ENCODE measurements at regions not wholly inside any gene's neighbourhood (a gene's known extent, or its start where the extent isn't known, plus 50 kb on each side); places are given as distances from the start of the nearest gene placed in this dataset.

- no peak overlapping the region for H3K4me3 ChIP-seq (ENCODE audit: extremely low read depth in 1 of 4, insufficient read depth in 2 of 4, low read depth in 3 of 4, low read length in 4 of 4)
- no peak overlapping the region for H2AK5ac ChIP-seq (ENCODE audit: low read depth, low read length)
- H3K27me3 ChIP-seq (replicated peaks in 1 of 4; ENCODE audit: control insufficient read depth in 3 of 4, extremely low read depth in 1 of 4, insufficient read depth in 3 of 4, low read length in 3 of 4), result no peaks in the 10 kb centered on the region; a peak in 1 of 7 replicates
- H3K23ac ChIP-seq (ENCODE audit: insufficient read length), result no peak overlapping the region
- H3K79me1 ChIP-seq (ENCODE audit: low read depth, low read length), result no peaks in the 10 kb centered on the region
- CTCF ChIA-PET (ENCODE audit: partially characterized antibody), result interaction anchor here (0.7 to 4.3 kb wide), 10 partner anchors 13 to 358 kb away, joined by 3 to 34 read pairs (median 4); partner anchors contain the start of gene MMP14
- no peak overlapping the region for H2BK20ac ChIP-seq (ENCODE audit: low read length)
- POLR2A ChIA-PET (ENCODE audit: partially characterized antibody), result no interaction called here
- TF ChIP-seq EP300 (IDR thresholded peaks at IDR 0.05; ENCODE audit: borderline replicate concordance in 1 of 2, low read depth in 2 of 2, low read length in 2 of 2), result no peak
- no peak for TF ChIP-seq SIN3A (conservative IDR thresholded peaks at IDR 0.05 in 1 of 2, IDR thresholded peaks at IDR 0.05 in 1 of 2; ENCODE audit: low read depth in 1 of 2, low read length in 2 of 2)
- TF ChIP-seq POLR2A (IDR thresholded peaks at IDR 0.05; ENCODE audit: control extremely low read depth in 1 of 2, low read depth in 2 of 2, low read length in 2 of 2), result no peak
- TF ChIP-seq ATF2 (IDR thresholded peaks at IDR 0.05; ENCODE audit: low read length), result no peak
- TF ChIP-seq SRF (IDR thresholded peaks at IDR 0.05; ENCODE audit: low read depth, low read length), result no peak
- TF ChIP-seq SP1 (IDR thresholded peaks at IDR 0.05; ENCODE audit: low read depth, low read length), result no peak
- no peak for TF ChIP-seq EGR1 (IDR thresholded peaks at IDR 0.05; ENCODE audit: borderline replicate concordance, low read depth, low read length)
- no peak for TF ChIP-seq MAFK (IDR thresholded peaks at IDR 0.05; ENCODE audit: low read depth, low read length)
- no peak for TF ChIP-seq CTBP2 (IDR thresholded peaks at IDR 0.05; ENCODE audit: borderline replicate concordance, insufficient read depth, insufficient read length, low read length)
- H2BK5ac ChIP-seq (ENCODE audit: low read depth, low read length), result no peak overlapping the region
- H2AFZ ChIP-seq (ENCODE audit: low read length), result no peak overlapping the region
- H2BK12ac ChIP-seq (ENCODE audit: low read depth, low read length), result no peak overlapping the region
- H4K20me1 ChIP-seq (replicated peaks in 1 of 2; ENCODE audit: control insufficient read depth in 1 of 2, insufficient read depth in 2 of 2, low read length in 2 of 2), result no peaks in the 10 kb centered on the region
- no peak overlapping the region for H3K18ac ChIP-seq (ENCODE audit: extremely low read depth, low read length)
- no peak overlapping the region for H3K27ac ChIP-seq (ENCODE audit: low read depth, low read length)
- no peaks in the 10 kb centered on the region for H3K79me2 ChIP-seq (ENCODE audit: control insufficient read depth in 1 of 2, insufficient read depth in 2 of 2, low read length in 2 of 2)
- H4K8ac ChIP-seq (ENCODE audit: extremely low read depth, insufficient read depth, low read length), result no peak overlapping the region
- H3K4me1 ChIP-seq (replicated peaks in 1 of 4; ENCODE audit: control insufficient read depth in 3 of 4, insufficient read depth in 4 of 4, low read length in 3 of 4), result peaks cover 0 to 8% (median 5%) of the 10 kb centered on the region in 4 experiments; a peak in 4 of 7 replicates
- H3K36me3 ChIP-seq (ENCODE audit: control insufficient read depth in 2 of 4, insufficient read depth in 4 of 4, low read length in 3 of 4), result no peaks in the 10 kb centered on the region
- no peaks in the 10 kb centered on the region for H3K9me3 ChIP-seq (ENCODE audit: insufficient read depth in 2 of 2, low read depth in 1 of 2, low read length in 1 of 2)
- 84% methylated on average over 3 of the region's 3 CpGs; no CpG with 5 or more reads in 1 of the 2 experiments for WGBS, 2 experiments (ENCODE audit: extremely low coverage in 1 of 2, insufficient coverage in 1 of 2, insufficient read length in 1 of 2, insufficient replicate concordance in 2 of 2, low coverage in 1 of 2, low lambda C conversion rate in 2 of 2, missing lambda C conversion rate in 1 of 2)
- no peak overlapping the region for H3K4me2 ChIP-seq (ENCODE audit: insufficient read depth in 1 of 2, low read depth in 2 of 2, low read length in 2 of 2)
- no peaks in the 10 kb centered on the region for H3K23me2 ChIP-seq (ENCODE audit: low read depth, low read length)
- DNase-seq (ENCODE audit: low read depth in 1 of 2, low spot score in 2 of 2), result no peak
- no peak overlapping the region for H3K14ac ChIP-seq (ENCODE audit: insufficient read length)
- no peak overlapping the region for H4K91ac ChIP-seq (replicated peaks; ENCODE audit: insufficient read length, low read length)
- H2BK15ac ChIP-seq (ENCODE audit: low read length), result no peak overlapping the region
- H3K4ac ChIP-seq (replicated peaks; ENCODE audit: insufficient read length, low read depth, low read length), result no peak overlapping the region
- FAIRE-seq, result no peak
- no peak overlapping the region for H3K9ac ChIP-seq (replicated peaks in 1 of 4; ENCODE audit: extremely low read depth in 1 of 4, low read depth in 3 of 4, low read length in 3 of 4)
- no peak overlapping the region for H4K5ac ChIP-seq (ENCODE audit: insufficient read length, low read depth, low read length)
- no peak overlapping the region for H3K56ac ChIP-seq (replicated peaks; ENCODE audit: insufficient read length, low read depth, low read length)
- no peak overlapping the region for H2BK120ac ChIP-seq (replicated peaks; ENCODE audit: low read depth, low read length)
Measured at GRCh38 chr14:22478670-22479069, 110.4 kb downstream of the DAD1 start.
